GM21526 (cell line): ENCODE measurements at regions not wholly inside any gene's neighbourhood (a gene's known extent, or its start where the extent isn't known, plus 50 kb on each side); places are given as distances from the start of the nearest gene placed in this dataset.
"Not testable (repeated sequence)": the region's sequence is repeated elsewhere in the genome, so short reads cannot be mapped to it uniquely, and the experiment has no call there.

Experiments
- ATAC-seq: cut with Tn5 transposase; IDR thresholded peaks from one replicate; pipeline ENCODE4 v1.9.1; 2021; ENCODE audit warnings: moderate library complexity; ENCODE audit not compliant: unreplicated experiment, low FRiP score

- no peak for ATAC-seq
Observed at GRCh38 chr5:100641833-100642232, 106.7 kb downstream of the FAM174A start.

- ATAC-seq: no peak
Observed at GRCh38 chr5:100643473-100643872, 108.3 kb downstream of the FAM174A start.

GRCh38 chr5:100644185-100644584, 109.0 kb downstream of the FAM174A start:
- ATAC-seq: no peak

- ATAC-seq: no peak
Observed at GRCh38 chr5:100644776-100645175, 109.6 kb downstream of the FAM174A start.

GRCh38 chr5:100646011-100646410, 110.8 kb downstream of the FAM174A start:
- ATAC-seq: no peak

GRCh38 chr5:100646691-100647090, 111.5 kb downstream of the FAM174A start:
- no peak for ATAC-seq

- no peak for ATAC-seq
Observed at GRCh38 chr5:100647461-100648230, 112.5 kb downstream of the FAM174A start.

GRCh38 chr5:100654895-100655294, 119.7 kb downstream of the FAM174A start:
- ATAC-seq: no peak

- ATAC-seq: not testable (repeated sequence)
Observed at GRCh38 chr5:100656771-100657170, 121.6 kb downstream of the FAM174A start.

- ATAC-seq: no peak
Observed at GRCh38 chr5:100659080-100659795, 124.1 kb downstream of the FAM174A start.

GRCh38 chr5:100664140-100664539, 129.0 kb downstream of the FAM174A start:
- no peak for ATAC-seq

GRCh38 chr5:100667161-100667630, 132.0 kb downstream of the FAM174A start:
- ATAC-seq: no peak

GRCh38 chr5:100668511-100668910, 133.3 kb downstream of the FAM174A start:
- no peak for ATAC-seq

GRCh38 chr5:100676817-100677631, 141.8 kb downstream of the FAM174A start:
- ATAC-seq: no peak

- ATAC-seq: no peak
Observed at GRCh38 chr5:100682625-100683024, 147.5 kb downstream of the FAM174A start.

GRCh38 chr5:100683881-100684280, 148.7 kb downstream of the FAM174A start:
- no peak for ATAC-seq

- not testable (repeated sequence) for ATAC-seq
Observed at GRCh38 chr5:100685122-100685521, 149.9 kb downstream of the FAM174A start.

- ATAC-seq: not testable (repeated sequence)
Observed at GRCh38 chr5:100688834-100689233, 153.7 kb downstream of the FAM174A start.

- no peak for ATAC-seq
Observed at GRCh38 chr5:100690036-100690560, 154.9 kb downstream of the FAM174A start.

- ATAC-seq: no peak
Observed at GRCh38 chr5:100691085-100691484, 155.9 kb downstream of the FAM174A start.

- ATAC-seq: no peak
Observed at GRCh38 chr5:100691548-100691947, 156.4 kb downstream of the FAM174A start.
